ENCODE measurements at regions not wholly inside any gene's neighbourhood (a gene's known extent, or its start where the extent isn't known, plus 50 kb on each side); places are given as distances from the start of the nearest gene placed in this dataset.

DNA sequence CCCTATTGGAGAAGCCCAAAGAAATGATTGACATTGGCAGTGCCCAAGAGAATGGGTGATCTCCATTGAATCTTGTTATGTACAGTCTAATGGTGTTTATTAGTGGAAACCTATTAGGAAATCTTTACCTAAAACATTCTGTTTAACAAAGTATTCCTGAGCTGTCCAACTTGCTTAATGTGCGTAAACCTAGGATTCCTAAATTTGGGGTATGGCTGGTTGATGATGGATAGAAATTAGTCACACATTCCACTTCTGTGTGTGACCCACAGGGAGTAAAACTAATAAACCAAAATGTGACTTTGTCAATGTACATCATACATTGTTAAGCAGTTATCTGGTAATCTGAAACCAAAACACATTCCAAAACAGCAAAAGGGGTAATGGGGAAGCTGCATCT, 761.3 kb downstream of the FSCB start:
- TF ChIP-seq, protein P1, sequence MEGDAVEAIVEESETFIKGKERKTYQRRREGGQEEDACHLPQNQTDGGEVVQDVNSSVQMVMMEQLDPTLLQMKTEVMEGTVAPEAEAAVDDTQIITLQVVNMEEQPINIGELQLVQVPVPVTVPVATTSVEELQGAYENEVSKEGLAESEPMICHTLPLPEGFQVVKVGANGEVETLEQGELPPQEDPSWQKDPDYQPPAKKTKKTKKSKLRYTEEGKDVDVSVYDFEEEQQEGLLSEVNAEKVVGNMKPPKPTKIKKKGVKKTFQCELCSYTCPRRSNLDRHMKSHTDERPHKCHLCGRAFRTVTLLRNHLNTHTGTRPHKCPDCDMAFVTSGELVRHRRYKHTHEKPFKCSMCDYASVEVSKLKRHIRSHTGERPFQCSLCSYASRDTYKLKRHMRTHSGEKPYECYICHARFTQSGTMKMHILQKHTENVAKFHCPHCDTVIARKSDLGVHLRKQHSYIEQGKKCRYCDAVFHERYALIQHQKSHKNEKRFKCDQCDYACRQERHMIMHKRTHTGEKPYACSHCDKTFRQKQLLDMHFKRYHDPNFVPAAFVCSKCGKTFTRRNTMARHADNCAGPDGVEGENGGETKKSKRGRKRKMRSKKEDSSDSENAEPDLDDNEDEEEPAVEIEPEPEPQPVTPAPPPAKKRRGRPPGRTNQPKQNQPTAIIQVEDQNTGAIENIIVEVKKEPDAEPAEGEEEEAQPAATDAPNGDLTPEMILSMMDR (IDR thresholded peaks at IDR 0.05) = no peak
- TF ChIP-seq TP53 (CRISPR knock-in tag; IDR thresholded peaks at IDR 0.05) (no peak), MAFK (IDR thresholded peaks at IDR 0.05; ENCODE audit: partially characterized antibody) (no peak), MAZ (IDR thresholded peaks at IDR 0.05; ENCODE audit: borderline replicate concordance, low read depth, low read length) (no peak), RCOR1 (IDR thresholded peaks at IDR 0.05; ENCODE audit: low read depth, low read length) (no peak), KDM1A (IDR thresholded peaks at IDR 0.05; ENCODE audit: low read depth) (no peak), SMC3 (IDR thresholded peaks at IDR 0.05) (no peak)
